K562 (cell line): ENCODE measurements at regions not wholly inside any gene's neighbourhood (a gene's known extent, or its start where the extent isn't known, plus 50 kb on each side); places are given as distances from the start of the nearest gene placed in this dataset.

Experiments
- ARNT ChIP-seq, 2 experiments: fragments of 450-650 bp; IDR thresholded peaks; 2 replicates each; pipeline ENCODE4 v1.6.1; 2016; ENCODE audit warnings: mild to moderate bottlenecking in 1 of 2
- C11orf30 ChIP-seq: fragments of 450-650 bp; IDR thresholded peaks from 2 replicates; pipeline ENCODE4 v1.6.1; 2016; ENCODE audit warnings: low read depth, mild to moderate bottlenecking
- CBX2 ChIP-seq: fragments of 200-600 bp; sonication (generic); IDR thresholded peaks from one replicate; pipeline ENCODE4 v1.6.1; 2012; ENCODE audit warnings: mild to moderate bottlenecking, low read length, inconsistent platforms; ENCODE audit not compliant: insufficient read depth, poor library complexity, severe bottlenecking
- DACH1 ChIP-seq: fragments of 450-650 bp; IDR thresholded peaks from 2 replicates; pipeline ENCODE4 v1.6.1; 2018; ENCODE audit not compliant: partially characterized antibody
- EGR1 ChIP-seq: fragments of 450-650 bp; conservative IDR thresholded peaks from 2 replicates; pipeline ENCODE4 v1.6.1; 2017; ENCODE audit warnings: mild to moderate bottlenecking
- HNRNPUL1 ChIP-seq: fragments of 200-400 bp; formaldehyde crosslinking; IDR thresholded peaks from 2 replicates; pipeline ENCODE4 v1.6.1; 2017; ENCODE audit warnings: low read length
- MCM2 ChIP-seq: fragments of 450-650 bp; IDR thresholded peaks from 2 replicates; pipeline ENCODE4 v1.6.1; 2017; ENCODE audit warnings: low read depth, mild to moderate bottlenecking
- MYC ChIP-seq, 2 experiments: fragments of 250-450 bp in 1 of 2; sonication (Bioruptor Pico) in 1 of 2; IDR thresholded peaks; 2 replicates each; pipeline versions ENCODE4 v1.5.1 to v1.6.1; 2012 to 2021; ENCODE audit warnings: low read depth in 2 of 2, borderline replicate concordance in 1 of 2, improper control_type of control experiment in 1 of 2, low read length in 1 of 2, mild to moderate bottlenecking in 1 of 2, moderate library complexity in 1 of 2
- PHF21A ChIP-seq: fragments of 450-650 bp; IDR thresholded peaks from 2 replicates; pipeline ENCODE4 v1.6.1; 2017; ENCODE audit warnings: low read depth, borderline replicate concordance
- RNF2 ChIP-seq: sonication (generic); IDR thresholded peaks from 2 replicates; pipeline ENCODE4 v1.6.1; 2016
- SMARCC2 ChIP-seq: fragments of 450-650 bp; IDR thresholded peaks from 2 replicates; pipeline ENCODE4 v1.6.1; 2017; ENCODE audit warnings: antibody characterized with exemption, moderate library complexity, mild to moderate bottlenecking, low read depth
- XRCC5 ChIP-seq: fragments of 200-400 bp; formaldehyde crosslinking; IDR thresholded peaks from 2 replicates; pipeline ENCODE4 v1.6.1; 2017; ENCODE audit warnings: low read depth, mild to moderate bottlenecking, low read length
- ZNF165 ChIP-seq: fragments of 250-450 bp; sonication (Bioruptor Pico); IDR thresholded peaks from 2 replicates; pipeline ENCODE4 v1.4.0; 2020; ENCODE audit warnings: borderline replicate concordance
- ZNF717 ChIP-seq: fragments of 250-450 bp; sonication (Bioruptor Pico); IDR thresholded peaks from 2 replicates; pipeline ENCODE4 v1.5.0; 2021
- TF ChIP-seq, protein P1 (sequence below): fragments of 150-350 bp; IDR thresholded peaks from 2 replicates; pipeline ENCODE4 v1.6.1; 2014; ENCODE audit warnings: low read depth, mild to moderate bottlenecking, low read length, borderline replicate concordance
- TF ChIP-seq, protein P2 (sequence below): fragments of 250-450 bp; sonication (Bioruptor Pico); IDR thresholded peaks from 2 replicates; pipeline ENCODE4 v1.4.0; 2020; ENCODE audit warnings: mild to moderate bottlenecking, moderate library complexity
- TF ChIP-seq, protein P3 (sequence below), 2 experiments: IDR thresholded peaks; 2 replicates each; pipeline ENCODE4 v1.6.1; 2011; ENCODE audit warnings: borderline replicate concordance in 1 of 2, control low read depth in 1 of 2, low read depth in 1 of 2, low read length in 1 of 2, mild to moderate bottlenecking in 1 of 2, mixed read lengths in 1 of 2, moderate library complexity in 1 of 2; ENCODE audit not compliant: insufficient read depth in 1 of 2, insufficient read length in 1 of 2, poor library complexity in 1 of 2, severe bottlenecking in 1 of 2; ENCODE audit errors: extremely low read depth in 1 of 2
- TF ChIP-seq, protein P4 (sequence below): fragments of 450-650 bp; formaldehyde crosslinking; IDR thresholded peaks from 2 replicates; pipeline ENCODE4 v1.4.0; 2022; ENCODE audit warnings: mild to moderate bottlenecking, moderate library complexity

DNA sequence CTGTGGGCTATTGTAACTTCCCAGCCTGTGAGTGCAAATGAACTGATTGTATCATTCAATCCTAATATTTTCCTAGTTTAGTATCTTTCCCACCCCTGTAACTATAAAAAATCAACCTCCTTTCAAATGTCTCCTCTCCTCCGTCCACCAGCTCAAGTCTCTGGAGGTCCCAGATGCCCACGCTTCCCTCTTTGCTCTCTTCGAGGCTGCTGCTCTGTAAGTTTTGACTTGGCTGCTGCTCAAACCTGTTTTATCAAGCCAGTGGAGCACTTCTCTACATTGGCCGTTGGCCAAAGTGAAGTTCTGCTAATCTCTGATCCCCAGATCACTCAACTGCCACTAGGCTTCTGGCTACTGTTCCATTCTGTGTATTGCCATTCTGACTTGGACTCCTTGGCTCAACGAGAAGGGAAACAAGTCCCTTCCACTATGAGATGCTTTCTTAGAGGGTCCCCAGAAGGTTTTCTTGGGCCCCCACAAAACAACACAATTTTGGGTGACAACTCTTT, 60.7 kb upstream of the RAPGEF2 start (continued):
- TF ChIP-seq ZNF165 (CRISPR knock-in tag) (no peak), HNRNPUL1 (no peak), MYC (IDR thresholded peaks at IDR 0.05; ENCODE audit: low read depth, low read length) (peak; percentile 67), MYC (CRISPR knock-in tag; IDR thresholded peaks at IDR 0.05; ENCODE audit: borderline replicate concordance, low read depth) (no peak), ARNT (IDR thresholded peaks at IDR 0.05) (peak; percentile 43 to 78; a peak in 1 of 4 replicates), C11orf30 (no peak), DACH1 (no peak), XRCC5 (no peak), CBX2 (no peak), SMARCC2 (peak; percentile 86), PHF21A (no peak), EGR1 (peak; percentile 62), MCM2 (no peak), RNF2 (peak; percentile 96), ZNF717 (CRISPR knock-in tag) (no peak)
- TF ChIP-seq, protein P1, sequence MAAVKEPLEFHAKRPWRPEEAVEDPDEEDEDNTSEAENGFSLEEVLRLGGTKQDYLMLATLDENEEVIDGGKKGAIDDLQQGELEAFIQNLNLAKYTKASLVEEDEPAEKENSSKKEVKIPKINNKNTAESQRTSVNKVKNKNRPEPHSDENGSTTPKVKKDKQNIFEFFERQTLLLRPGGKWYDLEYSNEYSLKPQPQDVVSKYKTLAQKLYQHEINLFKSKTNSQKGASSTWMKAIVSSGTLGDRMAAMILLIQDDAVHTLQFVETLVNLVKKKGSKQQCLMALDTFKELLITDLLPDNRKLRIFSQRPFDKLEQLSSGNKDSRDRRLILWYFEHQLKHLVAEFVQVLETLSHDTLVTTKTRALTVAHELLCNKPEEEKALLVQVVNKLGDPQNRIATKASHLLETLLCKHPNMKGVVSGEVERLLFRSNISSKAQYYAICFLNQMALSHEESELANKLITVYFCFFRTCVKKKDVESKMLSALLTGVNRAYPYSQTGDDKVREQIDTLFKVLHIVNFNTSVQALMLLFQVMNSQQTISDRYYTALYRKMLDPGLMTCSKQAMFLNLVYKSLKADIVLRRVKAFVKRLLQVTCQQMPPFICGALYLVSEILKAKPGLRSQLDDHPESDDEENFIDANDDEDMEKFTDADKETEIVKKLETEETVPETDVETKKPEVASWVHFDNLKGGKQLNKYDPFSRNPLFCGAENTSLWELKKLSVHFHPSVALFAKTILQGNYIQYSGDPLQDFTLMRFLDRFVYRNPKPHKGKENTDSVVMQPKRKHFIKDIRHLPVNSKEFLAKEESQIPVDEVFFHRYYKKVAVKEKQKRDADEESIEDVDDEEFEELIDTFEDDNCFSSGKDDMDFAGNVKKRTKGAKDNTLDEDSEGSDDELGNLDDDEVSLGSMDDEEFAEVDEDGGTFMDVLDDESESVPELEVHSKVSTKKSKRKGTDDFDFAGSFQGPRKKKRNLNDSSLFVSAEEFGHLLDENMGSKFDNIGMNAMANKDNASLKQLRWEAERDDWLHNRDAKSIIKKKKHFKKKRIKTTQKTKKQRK: no peak
- TF ChIP-seq, protein P2, sequence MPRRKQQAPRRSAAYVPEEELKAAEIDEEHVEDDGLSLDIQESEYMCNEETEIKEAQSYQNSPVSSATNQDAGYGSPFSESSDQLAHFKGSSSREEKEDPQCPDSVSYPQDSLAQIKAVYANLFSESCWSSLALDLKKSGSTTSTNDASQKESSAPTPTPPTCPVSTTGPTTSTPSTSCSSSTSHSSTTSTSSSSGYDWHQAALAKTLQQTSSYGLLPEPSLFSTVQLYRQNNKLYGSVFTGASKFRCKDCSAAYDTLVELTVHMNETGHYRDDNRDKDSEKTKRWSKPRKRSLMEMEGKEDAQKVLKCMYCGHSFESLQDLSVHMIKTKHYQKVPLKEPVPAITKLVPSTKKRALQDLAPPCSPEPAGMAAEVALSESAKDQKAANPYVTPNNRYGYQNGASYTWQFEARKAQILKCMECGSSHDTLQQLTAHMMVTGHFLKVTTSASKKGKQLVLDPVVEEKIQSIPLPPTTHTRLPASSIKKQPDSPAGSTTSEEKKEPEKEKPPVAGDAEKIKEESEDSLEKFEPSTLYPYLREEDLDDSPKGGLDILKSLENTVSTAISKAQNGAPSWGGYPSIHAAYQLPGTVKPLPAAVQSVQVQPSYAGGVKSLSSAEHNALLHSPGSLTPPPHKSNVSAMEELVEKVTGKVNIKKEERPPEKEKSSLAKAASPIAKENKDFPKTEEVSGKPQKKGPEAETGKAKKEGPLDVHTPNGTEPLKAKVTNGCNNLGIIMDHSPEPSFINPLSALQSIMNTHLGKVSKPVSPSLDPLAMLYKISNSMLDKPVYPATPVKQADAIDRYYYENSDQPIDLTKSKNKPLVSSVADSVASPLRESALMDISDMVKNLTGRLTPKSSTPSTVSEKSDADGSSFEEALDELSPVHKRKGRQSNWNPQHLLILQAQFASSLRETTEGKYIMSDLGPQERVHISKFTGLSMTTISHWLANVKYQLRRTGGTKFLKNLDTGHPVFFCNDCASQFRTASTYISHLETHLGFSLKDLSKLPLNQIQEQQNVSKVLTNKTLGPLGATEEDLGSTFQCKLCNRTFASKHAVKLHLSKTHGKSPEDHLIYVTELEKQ (CRISPR knock-in tag): no peak
- TF ChIP-seq, protein P3, sequence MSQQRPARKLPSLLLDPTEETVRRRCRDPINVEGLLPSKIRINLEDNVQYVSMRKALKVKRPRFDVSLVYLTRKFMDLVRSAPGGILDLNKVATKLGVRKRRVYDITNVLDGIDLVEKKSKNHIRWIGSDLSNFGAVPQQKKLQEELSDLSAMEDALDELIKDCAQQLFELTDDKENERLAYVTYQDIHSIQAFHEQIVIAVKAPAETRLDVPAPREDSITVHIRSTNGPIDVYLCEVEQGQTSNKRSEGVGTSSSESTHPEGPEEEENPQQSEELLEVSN (IDR thresholded peaks at IDR 0.05; ENCODE audit: borderline replicate concordance in 1 of 2, extremely low read depth in 1 of 2, insufficient read depth in 1 of 2, insufficient read length in 1 of 2, low read depth in 1 of 2, low read length in 1 of 2, poor library complexity in 1 of 2, severe bottlenecking in 1 of 2): peak in 1 of 2 experiments; percentile 46
- TF ChIP-seq, protein P4, sequence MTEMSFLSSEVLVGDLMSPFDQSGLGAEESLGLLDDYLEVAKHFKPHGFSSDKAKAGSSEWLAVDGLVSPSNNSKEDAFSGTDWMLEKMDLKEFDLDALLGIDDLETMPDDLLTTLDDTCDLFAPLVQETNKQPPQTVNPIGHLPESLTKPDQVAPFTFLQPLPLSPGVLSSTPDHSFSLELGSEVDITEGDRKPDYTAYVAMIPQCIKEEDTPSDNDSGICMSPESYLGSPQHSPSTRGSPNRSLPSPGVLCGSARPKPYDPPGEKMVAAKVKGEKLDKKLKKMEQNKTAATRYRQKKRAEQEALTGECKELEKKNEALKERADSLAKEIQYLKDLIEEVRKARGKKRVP: peak; percentile 10; the same call in 1 of the 2 replicates
